ENCODE measurements at regions not wholly inside any gene's neighbourhood (a gene's known extent, or its start where the extent isn't known, plus 50 kb on each side); places are given as distances from the start of the nearest gene placed in this dataset.

GRCh38 chr2:18427762-18428161 is 132.7 kb downstream of the RDH14 start:
- no peak for DNase-seq
- H3K4me3 ChIP-seq, result no peak overlapping the region
- H3K36me3 ChIP-seq, result no peaks in the 10 kb centered on the region
- no peaks in the 10 kb centered on the region for H3K27me3 ChIP-seq (replicated peaks in 1 of 7)
- intact Hi-C loops (cut with DNase I; ENCODE audit: low total_unique reads), result no loop called here
- no peaks in the 10 kb centered on the region for H3K4me1 ChIP-seq
- H3K9me3 ChIP-seq, result no peaks in the 10 kb centered on the region
- no peak overlapping the region for H3K27ac ChIP-seq
- TF ChIP-seq POLR2AphosphoS5 (IDR thresholded peaks at IDR 0.05) (no peak), CTCF (IDR thresholded peaks at IDR 0.05 in 8 of 11, conservative IDR thresholded peaks at IDR 0.05 in 3 of 11) (no peak), POLR2A (IDR thresholded peaks at IDR 0.05) (no peak)

- intact Hi-C loops (cut with DNase I; ENCODE audit: low total_unique reads), result no loop called here
- no peak overlapping the region for H3K4me3 ChIP-seq
- no peaks in the 10 kb centered on the region for H3K36me3 ChIP-seq
- no peaks in the 10 kb centered on the region for H3K9me3 ChIP-seq
- no peak for TF ChIP-seq POLR2A (IDR thresholded peaks at IDR 0.05)
- TF ChIP-seq CTCF (IDR thresholded peaks at IDR 0.05 in 8 of 11, conservative IDR thresholded peaks at IDR 0.05 in 3 of 11), result no peak
- TF ChIP-seq POLR2AphosphoS5 (IDR thresholded peaks at IDR 0.05), result no peak
- no peaks in the 10 kb centered on the region for H3K4me1 ChIP-seq
- no peak overlapping the region for H3K27ac ChIP-seq
- DNase-seq, result no peak
- 30 to 54% (median 42%) methylated on average over 1 of the region's 1 CpG for WGBS, 5 donors
- no peaks in the 10 kb centered on the region for H3K27me3 ChIP-seq (replicated peaks in 1 of 7)
These were observed 134.3 kb downstream of the RDH14 start for GRCh38 chr2:18426174-18426573.

- 62 to 74% (median 72%) methylated on average over 3 of the region's 3 CpGs for WGBS, 5 donors
- H3K4me1 ChIP-seq, result no peaks in the 10 kb centered on the region
- no peaks in the 10 kb centered on the region for H3K9me3 ChIP-seq
- no peak overlapping the region for H3K27ac ChIP-seq
- H3K27me3 ChIP-seq (replicated peaks in 1 of 7), result no peaks in the 10 kb centered on the region
- no peaks in the 10 kb centered on the region for H3K36me3 ChIP-seq
- no peak for DNase-seq
- TF ChIP-seq POLR2AphosphoS5 (IDR thresholded peaks at IDR 0.05) (no peak), CTCF (IDR thresholded peaks at IDR 0.05 in 8 of 11, conservative IDR thresholded peaks at IDR 0.05 in 3 of 11) (no peak), POLR2A (IDR thresholded peaks at IDR 0.05) (no peak)
- H3K4me3 ChIP-seq, result no peak overlapping the region
- intact Hi-C loops (cut with DNase I; ENCODE audit: low total_unique reads), result no loop called here
These were observed 135.2 kb downstream of the RDH14 start for GRCh38 chr2:18425210-18425703.

- DNase-seq, result no peak
- no peaks in the 10 kb centered on the region for H3K4me1 ChIP-seq
These were observed 136.8 kb downstream of the RDH14 start for GRCh38 chr2:18423636-18424035.

More at GRCh38 chr2:18423636-18424035, 136.8 kb downstream of the RDH14 start:
- Histone ChIP-seq H3K9me3 (no peaks in the 10 kb centered on the region), H3K36me3 (no peaks in the 10 kb centered on the region), H3K4me3 (no peak overlapping the region), H3K27ac (no peak overlapping the region), H3K27me3 (replicated peaks in 1 of 7) (no peaks in the 10 kb centered on the region)
- TF ChIP-seq POLR2A (IDR thresholded peaks at IDR 0.05) (no peak), POLR2AphosphoS5 (IDR thresholded peaks at IDR 0.05) (no peak), CTCF (IDR thresholded peaks at IDR 0.05 in 8 of 11, conservative IDR thresholded peaks at IDR 0.05 in 3 of 11) (no peak)
- intact Hi-C loops (cut with DNase I; ENCODE audit: low total_unique reads), result no loop called here

Measured in spleen (tissue), 11 donors.